A549 (cell line): ENCODE measurements at regions not wholly inside any gene's neighbourhood (a gene's known extent, or its start where the extent isn't known, plus 50 kb on each side); places are given as distances from the start of the nearest gene placed in this dataset.
"Not testable (repeated sequence)": the region's sequence is repeated elsewhere in the genome, so short reads cannot be mapped to it uniquely, and the experiment has no call there.

ENCODE experiments used
- ATAC-seq, 2 experiments: fragments of 200-7000 bp in 1 of 2; fragments of >200 bp in 1 of 2; cut with Nextera tagmentation in 1 of 2; cut with Tn5 transposase in 1 of 2; 3 replicates each; pipeline versions ENCODE4 v1.8.0 to v1.9.1; 2018 to 2020; ENCODE audit warnings: mild to moderate bottlenecking in 1 of 2, moderate library complexity in 1 of 2
- CTCF ChIA-PET: fragments of 300-600 bp; sonication (Branson Sonifier 250); formaldehyde crosslinking; extraction: SDS; loops from one replicate; lab custom pipeline; 2021; ENCODE audit warnings: antibody characterized with exemption, inconsistent platforms; lab: Yijun Ruan, JAX
- POLR2A ChIA-PET: fragments of 350-600 bp; formaldehyde crosslinking; extraction: SDS; loops from one replicate; lab custom pipeline; 2021; ENCODE audit warnings: antibody characterized with exemption, inconsistent platforms; lab: Yijun Ruan, JAX
- DNase-seq, 2 experiments: peaks; one replicate each; pipeline versions ENCODE4 v3.0.0 to v3.0.0-alpha.2; 2011 to 2016; ENCODE audit warnings: low read depth in 1 of 2, low spot score in 1 of 2
- FAIRE-seq: peaks from 2 replicates; lab custom pipeline; 2011; peaks lifted over from hg19 to GRCh38; lab: Jason Lieb, UNC
- H3K27ac ChIP-seq, 2 experiments: fragments of >200 bp; sonication (Bioruptor Twin); formaldehyde crosslinking; 3 replicates each; pipeline ENCODE4 v1.5.1; 2016 to 2017
- H3K4me1 ChIP-seq: fragments of >200 bp; sonication (Bioruptor Twin); formaldehyde crosslinking; 3 replicates; pipeline ENCODE4 v1.6.1; 2016
- H3K4me2 ChIP-seq: fragments of >200 bp; sonication (Bioruptor Twin); formaldehyde crosslinking; 3 replicates; pipeline ENCODE4 v1.6.1; 2016
- H3K4me3 ChIP-seq: fragments of >200 bp; sonication (Bioruptor Twin); formaldehyde crosslinking; 3 replicates; pipeline ENCODE4 v1.5.1; 2016
- H3K9me3 ChIP-seq: fragments of >200 bp; sonication (Bioruptor Twin); formaldehyde crosslinking; 3 replicates; pipeline ENCODE4 v1.6.1; 2016
- EHMT2 ChIP-seq: fragments of 200-600 bp; sonication (generic); IDR thresholded peaks from 2 replicates; pipeline ENCODE4 v1.6.1; 2016; ENCODE audit warnings: antibody characterized with exemption, low read depth, mild to moderate bottlenecking, moderate library complexity
- FOSL2 ChIP-seq, 2 experiments: fragments of 450-650 bp in 1 of 2; fragments of >200 bp in 1 of 2; sonication (Bioruptor Twin) in 1 of 2; formaldehyde crosslinking; IDR thresholded peaks; 2 replicates each; pipeline versions ENCODE4 v1.5.0 to v1.6.1; 2016 to 2020; ENCODE audit warnings: mild to moderate bottlenecking in 1 of 2, moderate library complexity in 1 of 2
- MAFK ChIP-seq: fragments of 450-650 bp; IDR thresholded peaks from 2 replicates; pipeline ENCODE4 v1.6.1; 2014; ENCODE audit not compliant: partially characterized antibody
- NFE2L2 ChIP-seq: fragments of 150-350 bp; conservative IDR thresholded peaks from 2 replicates; pipeline ENCODE4 v1.6.1; 2014; ENCODE audit warnings: low read length
- POLR2A ChIP-seq: IDR thresholded peaks from 2 replicates; pipeline ENCODE4 v1.6.1; 2012; ENCODE audit warnings: mild to moderate bottlenecking, low read length
- RAD21 ChIP-seq, 2 experiments: fragments of >200 bp in 1 of 2; sonication (Bioruptor Twin) in 1 of 2; formaldehyde crosslinking in 1 of 2; IDR thresholded peaks in 1 of 2; conservative IDR thresholded peaks in 1 of 2; 2 replicates in 1 of 2; 3 replicates in 1 of 2; pipeline ENCODE4 v1.6.1; 2012 to 2018; ENCODE audit warnings: inconsistent platforms in 1 of 2
- RARB ChIP-seq: fragments of 250-450 bp; sonication (Bioruptor Pico); IDR thresholded peaks from 2 replicates; pipeline ENCODE4 v1.8.0; 2021; ENCODE audit warnings: mild to moderate bottlenecking, moderate library complexity
- RCOR1 ChIP-seq: fragments of 150-350 bp; IDR thresholded peaks from 2 replicates; pipeline ENCODE4 v1.6.1; 2014; ENCODE audit warnings: antibody characterized with exemption, low read length, low read depth
- TFCP2L1 ChIP-seq: fragments of 250-450 bp; sonication (Bioruptor Pico); IDR thresholded peaks from 2 replicates; pipeline ENCODE4 v1.5.0; 2021; ENCODE audit warnings: mild to moderate bottlenecking
- ZC3H11A ChIP-seq: fragments of 450-650 bp; IDR thresholded peaks from 2 replicates; pipeline ENCODE4 v1.6.1; 2014; ENCODE audit warnings: antibody characterized with exemption, mild to moderate bottlenecking
- WGBS: methylation state at CpG from one replicate; pipeline ENCODE4 v1.1.6; 2017; ENCODE audit errors: missing lambda C conversion rate; 5-methylcytosine and 5-hydroxymethylcytosine counted together
- TF ChIP-seq, protein P1 (sequence below): fragments of 250-450 bp; sonication (Bioruptor Pico); IDR thresholded peaks from 2 replicates; pipeline ENCODE4 v1.5.0; 2020; ENCODE audit warnings: low read depth, mild to moderate bottlenecking, moderate library complexity
- TF ChIP-seq, protein P2 (sequence below): fragments of 200-600 bp; sonication (generic); IDR thresholded peaks from 2 replicates; pipeline ENCODE4 v1.6.1; 2016; ENCODE audit warnings: antibody characterized with exemption, mild to moderate bottlenecking, moderate library complexity
- TF ChIP-seq, protein P3 (sequence below): fragments of >200 bp; sonication (Bioruptor Twin); formaldehyde crosslinking; IDR thresholded peaks from 3 replicates; pipeline ENCODE4 v1.6.1; 2016

DNA sequence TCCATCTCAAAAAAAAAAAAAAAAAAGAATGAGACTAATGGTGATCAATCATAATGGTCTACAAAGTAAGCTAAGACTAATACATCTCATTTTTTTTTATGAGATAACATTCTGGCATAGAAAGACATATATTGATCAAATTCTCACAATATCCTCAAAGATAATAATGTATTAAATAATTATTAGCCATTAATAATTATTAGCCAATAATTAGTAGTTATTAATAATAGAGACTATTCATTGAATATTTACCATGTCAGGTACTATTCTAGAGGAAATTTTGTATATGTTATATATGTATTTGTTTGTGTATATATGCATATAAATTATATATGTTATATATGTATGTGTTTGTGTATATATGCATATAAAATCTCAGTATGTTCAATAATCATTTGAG is 137.7 kb upstream of the PTBP2 start:
- POLR2A ChIA-PET, result no interaction called here
- Histone ChIP-seq H3K4me3 (no peak overlapping the region), H3K27ac (no peak overlapping the region), H3K4me2 (no peak overlapping the region), H3K4me1 (no peaks in the 10 kb centered on the region), H3K9me3 (no peaks in the 10 kb centered on the region)
- FAIRE-seq (no peak), ATAC-seq (no peak), DNase-seq (no peak)
- TF ChIP-seq RAD21 (conservative IDR thresholded peaks at IDR 0.05 in 1 of 2, IDR thresholded peaks at IDR 0.05 in 1 of 2) (no peak), RARB (no peak), MAFK (no peak)
- TF ChIP-seq, protein P1, sequence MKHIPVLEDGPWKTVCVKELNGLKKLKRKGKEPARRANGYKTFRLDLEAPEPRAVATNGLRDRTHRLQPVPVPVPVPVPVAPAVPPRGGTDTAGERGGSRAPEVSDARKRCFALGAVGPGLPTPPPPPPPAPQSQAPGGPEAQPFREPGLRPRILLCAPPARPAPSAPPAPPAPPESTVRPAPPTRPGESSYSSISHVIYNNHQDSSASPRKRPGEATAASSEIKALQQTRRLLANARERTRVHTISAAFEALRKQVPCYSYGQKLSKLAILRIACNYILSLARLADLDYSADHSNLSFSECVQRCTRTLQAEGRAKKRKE (CRISPR knock-in tag), result no peak
- CTCF ChIA-PET, result no interaction called here

DNA sequence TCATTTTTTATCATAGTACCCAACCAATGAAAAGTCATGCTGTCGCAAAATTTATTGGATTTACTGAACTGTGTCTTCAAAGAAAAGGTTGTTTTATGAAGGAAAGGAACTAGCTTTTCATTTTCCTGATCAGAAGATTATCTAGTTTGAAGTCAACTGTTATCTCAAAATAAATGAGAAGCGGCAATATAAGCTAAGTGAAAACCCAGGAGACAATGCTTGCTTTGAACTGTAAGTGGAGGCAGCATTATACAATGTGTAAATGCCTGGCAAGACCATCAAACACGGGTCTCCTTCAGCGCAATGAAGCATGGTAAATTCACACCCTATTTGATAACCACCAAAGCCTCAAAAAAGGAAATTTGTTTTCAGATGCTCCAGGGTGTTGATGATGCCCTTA is 134.4 kb upstream of the PTBP2 start:
- Histone ChIP-seq H3K4me2 (no peak overlapping the region), H3K4me1 (no peaks in the 10 kb centered on the region), H3K9me3 (no peaks in the 10 kb centered on the region), H3K27ac (no peak overlapping the region), H3K4me3 (no peak overlapping the region)
- CTCF ChIA-PET, result no interaction called here
- WGBS, result 61% methylated on average over 4 of the region's 4 CpGs
- ATAC-seq (no peak), DNase-seq (no peak), FAIRE-seq (no peak)
- POLR2A ChIA-PET, result no interaction called here
- TF ChIP-seq TFCP2L1 (CRISPR knock-in tag) (no peak), EHMT2 (no peak), RCOR1 (no peak), NFE2L2 (no peak), FOSL2 (IDR thresholded peaks at IDR 0.05) (no peak), FOSL2 (CRISPR knock-in tag; IDR thresholded peaks at IDR 0.05) (no peak)
- TF ChIP-seq, protein P2, sequence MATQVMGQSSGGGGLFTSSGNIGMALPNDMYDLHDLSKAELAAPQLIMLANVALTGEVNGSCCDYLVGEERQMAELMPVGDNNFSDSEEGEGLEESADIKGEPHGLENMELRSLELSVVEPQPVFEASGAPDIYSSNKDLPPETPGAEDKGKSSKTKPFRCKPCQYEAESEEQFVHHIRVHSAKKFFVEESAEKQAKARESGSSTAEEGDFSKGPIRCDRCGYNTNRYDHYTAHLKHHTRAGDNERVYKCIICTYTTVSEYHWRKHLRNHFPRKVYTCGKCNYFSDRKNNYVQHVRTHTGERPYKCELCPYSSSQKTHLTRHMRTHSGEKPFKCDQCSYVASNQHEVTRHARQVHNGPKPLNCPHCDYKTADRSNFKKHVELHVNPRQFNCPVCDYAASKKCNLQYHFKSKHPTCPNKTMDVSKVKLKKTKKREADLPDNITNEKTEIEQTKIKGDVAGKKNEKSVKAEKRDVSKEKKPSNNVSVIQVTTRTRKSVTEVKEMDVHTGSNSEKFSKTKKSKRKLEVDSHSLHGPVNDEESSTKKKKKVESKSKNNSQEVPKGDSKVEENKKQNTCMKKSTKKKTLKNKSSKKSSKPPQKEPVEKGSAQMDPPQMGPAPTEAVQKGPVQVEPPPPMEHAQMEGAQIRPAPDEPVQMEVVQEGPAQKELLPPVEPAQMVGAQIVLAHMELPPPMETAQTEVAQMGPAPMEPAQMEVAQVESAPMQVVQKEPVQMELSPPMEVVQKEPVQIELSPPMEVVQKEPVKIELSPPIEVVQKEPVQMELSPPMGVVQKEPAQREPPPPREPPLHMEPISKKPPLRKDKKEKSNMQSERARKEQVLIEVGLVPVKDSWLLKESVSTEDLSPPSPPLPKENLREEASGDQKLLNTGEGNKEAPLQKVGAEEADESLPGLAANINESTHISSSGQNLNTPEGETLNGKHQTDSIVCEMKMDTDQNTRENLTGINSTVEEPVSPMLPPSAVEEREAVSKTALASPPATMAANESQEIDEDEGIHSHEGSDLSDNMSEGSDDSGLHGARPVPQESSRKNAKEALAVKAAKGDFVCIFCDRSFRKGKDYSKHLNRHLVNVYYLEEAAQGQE, result no peak

DNA sequence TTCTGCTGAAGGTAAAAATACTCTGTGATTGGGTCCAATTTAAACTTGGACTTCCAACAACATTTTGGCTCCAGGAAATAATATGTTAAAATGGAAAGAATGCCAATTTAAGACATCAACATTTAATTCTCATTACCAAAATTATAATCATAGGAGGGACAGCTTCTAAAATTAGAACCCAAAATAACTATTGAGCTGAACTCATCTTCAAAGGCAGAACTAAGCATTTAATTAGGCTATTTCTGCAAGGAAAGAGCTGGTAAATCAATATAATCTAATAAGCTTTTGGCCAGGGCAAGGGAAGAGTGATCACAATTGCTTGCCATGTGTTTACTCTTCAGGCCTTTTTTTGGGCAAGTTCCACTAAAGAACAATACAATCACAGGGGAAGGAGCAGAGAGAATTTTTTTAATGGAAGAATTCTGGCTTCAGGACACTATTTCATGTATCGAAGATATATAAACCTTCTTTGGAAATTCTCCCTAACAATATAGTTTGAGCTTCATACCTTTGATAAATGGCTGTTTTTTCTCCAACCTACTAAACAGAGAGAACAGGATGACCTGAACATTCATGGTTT is 133.1 kb upstream of the PTBP2 start:
- Histone ChIP-seq H3K4me3 (no peak overlapping the region), H3K4me2 (no peak overlapping the region), H3K27ac (no peak overlapping the region), H3K9me3 (no peaks in the 10 kb centered on the region), H3K4me1 (no peaks in the 10 kb centered on the region)
- no peak for DNase-seq
- CTCF ChIA-PET, result interaction anchor here (0.6 kb wide), 1 partner anchor 201 kb away, joined by 3 read pairs; no protein-coding TSS in a partner anchor
- TF ChIP-seq ZC3H11A (no peak), POLR2A (no peak)
- TF ChIP-seq, protein P3, sequence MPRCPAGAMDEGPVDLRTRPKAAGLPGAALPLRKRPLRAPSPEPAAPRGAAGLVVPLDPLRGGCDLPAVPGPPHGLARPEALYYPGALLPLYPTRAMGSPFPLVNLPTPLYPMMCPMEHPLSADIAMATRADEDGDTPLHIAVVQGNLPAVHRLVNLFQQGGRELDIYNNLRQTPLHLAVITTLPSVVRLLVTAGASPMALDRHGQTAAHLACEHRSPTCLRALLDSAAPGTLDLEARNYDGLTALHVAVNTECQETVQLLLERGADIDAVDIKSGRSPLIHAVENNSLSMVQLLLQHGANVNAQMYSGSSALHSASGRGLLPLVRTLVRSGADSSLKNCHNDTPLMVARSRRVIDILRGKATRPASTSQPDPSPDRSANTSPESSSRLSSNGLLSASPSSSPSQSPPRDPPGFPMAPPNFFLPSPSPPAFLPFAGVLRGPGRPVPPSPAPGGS, result no peak
- WGBS, result 67% methylated on average over 1 of the region's 1 CpG
- FAIRE-seq, result no peak
- no peak for ATAC-seq
- POLR2A ChIA-PET, result no interaction called here

DNA sequence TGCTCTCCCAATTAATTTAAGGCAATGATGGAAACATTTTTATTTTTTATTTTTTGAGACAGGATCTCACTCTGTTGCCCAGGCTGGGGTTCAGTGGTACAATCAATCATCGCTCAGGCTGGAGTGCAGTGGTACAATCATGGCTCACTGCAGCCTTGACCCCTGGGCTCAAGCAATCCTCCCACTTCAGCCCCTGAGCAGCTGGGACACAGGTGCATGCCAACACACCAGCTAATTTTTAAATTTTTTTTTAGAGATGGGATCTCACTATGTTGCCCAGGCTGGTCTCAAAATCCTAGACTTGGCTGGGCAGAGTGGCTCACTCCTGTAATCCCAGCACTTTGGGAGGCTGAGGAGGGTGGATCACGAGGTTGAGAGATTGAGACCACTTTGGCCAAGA is 126.1 kb upstream of the PTBP2 start:
- POLR2A ChIA-PET, ATAC-seq, H3K4me2 ChIP-seq, FAIRE-seq, H3K4me3 ChIP-seq, DNase-seq, H3K9me3 ChIP-seq, H3K27ac ChIP-seq, H3K4me1 ChIP-seq: not testable (repeated sequence)
- 35% methylated on average over 2 of the region's 2 CpGs for WGBS
- CTCF ChIA-PET, result interaction anchor here (0.9 kb wide), 1 partner anchor 35 kb away, joined by 3 read pairs; no protein-coding TSS in a partner anchor
